Hematopoietic multipotent progenitor cell treated with erythropoietin and hydrocortisone succinate and interleukin-3 and kit ligand, for 8 days (in vitro differentiated cells): ENCODE measurements at regions not wholly inside any gene's neighbourhood (a gene's known extent, or its start where the extent isn't known, plus 50 kb on each side); places are given as distances from the start of the nearest gene placed in this dataset.
A peak's percentile ranks its signal among the peaks of the same experiment; 100 is the strongest.

ENCODE experiments used
- DNase-seq: peaks from one replicate; pipeline ENCODE4 v3.0.0-alpha.2; 2015

DNA sequence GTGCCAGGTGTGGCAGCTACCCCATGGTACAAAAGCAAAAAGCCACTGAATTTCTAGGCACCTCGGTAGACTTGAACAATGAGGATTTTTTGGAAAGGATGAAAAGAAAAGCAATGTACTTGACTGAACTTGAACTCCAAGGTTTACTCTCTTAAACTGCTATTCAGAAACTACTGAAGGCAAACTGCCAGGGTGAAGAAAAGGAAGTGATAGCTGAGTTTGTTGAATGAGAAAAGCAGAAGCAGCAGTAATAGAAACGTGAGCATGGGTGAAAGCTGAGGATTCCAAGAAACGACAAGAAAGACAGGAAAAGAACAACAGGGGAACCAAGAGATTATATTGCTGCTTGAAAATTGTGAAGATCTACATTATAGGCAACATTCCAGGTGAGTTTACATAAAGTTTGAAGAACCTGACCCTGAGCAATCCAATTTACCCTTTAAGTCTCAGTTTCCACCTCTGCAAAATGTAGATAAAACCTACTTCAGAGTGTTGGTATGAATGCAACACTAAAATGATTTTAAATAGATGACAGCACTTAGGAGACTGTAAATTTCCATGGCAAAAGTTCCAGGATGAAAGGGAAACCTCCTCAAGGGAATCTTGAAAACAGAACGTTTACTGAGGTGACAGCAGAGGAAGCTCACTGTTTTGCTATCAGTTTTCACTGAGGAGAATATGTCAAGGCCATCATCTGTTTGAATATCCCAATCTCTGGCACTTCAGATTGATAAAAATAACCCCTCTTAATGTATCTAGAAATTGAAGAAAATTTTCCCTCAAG, 245.8 kb downstream of the SPATA31D1 start:
- no peak for DNase-seq

DNA sequence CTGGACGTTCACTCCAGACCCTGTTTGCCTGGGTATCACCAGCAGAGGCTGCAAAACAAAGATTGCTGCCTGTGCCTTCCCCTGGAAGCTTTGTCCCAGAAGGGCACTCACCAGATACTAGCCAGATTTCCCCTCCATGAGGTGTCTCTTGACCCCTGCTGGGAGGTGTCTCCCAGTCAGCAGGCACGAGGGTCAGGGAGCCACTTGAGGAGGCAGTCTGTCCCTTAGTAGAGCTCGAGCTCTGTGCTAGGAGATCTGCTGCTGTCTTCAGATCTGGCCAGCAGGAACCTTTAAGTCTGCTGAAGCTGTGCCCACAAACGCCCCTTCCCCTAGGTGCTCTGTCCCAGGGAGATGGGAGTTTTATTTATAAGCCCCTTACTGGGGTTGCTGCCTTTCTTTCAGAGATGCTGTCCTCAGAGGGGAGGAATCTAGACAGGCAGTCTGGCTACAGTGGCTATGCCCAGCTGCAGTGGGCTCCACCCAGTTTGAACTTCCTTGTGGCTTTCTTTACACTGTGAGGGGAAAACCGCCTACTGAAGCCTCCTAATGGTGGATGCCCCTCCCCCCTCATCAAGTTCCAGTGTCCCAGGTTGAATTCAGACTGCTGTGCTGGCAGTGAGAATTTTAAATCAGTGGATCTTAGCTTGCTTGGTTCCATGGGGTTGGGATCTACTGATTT, 253.9 kb downstream of the SPATA31D1 start:
- no peak for DNase-seq

DNA sequence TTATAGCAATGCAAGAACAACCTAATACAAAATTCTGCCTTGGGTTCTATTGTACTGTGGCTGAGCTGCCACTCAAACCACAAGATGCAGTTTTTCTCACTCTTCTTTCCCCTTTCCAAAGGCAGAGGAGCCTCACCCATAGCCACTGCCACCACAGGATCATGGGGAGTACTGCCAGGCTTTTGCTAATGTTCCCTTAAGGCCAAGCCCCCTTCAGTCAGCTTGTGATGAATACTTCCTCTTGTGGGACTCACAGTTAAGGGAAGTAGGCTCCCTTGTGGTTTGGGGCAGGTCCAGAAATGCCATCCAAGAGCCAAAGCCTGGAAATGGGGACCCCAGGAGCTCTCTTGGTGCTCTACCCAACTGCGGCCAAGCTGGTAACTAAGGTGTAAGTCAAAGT, 258.7 kb downstream of the SPATA31D1 start:
- peak; percentile 14 for DNase-seq

DNA sequence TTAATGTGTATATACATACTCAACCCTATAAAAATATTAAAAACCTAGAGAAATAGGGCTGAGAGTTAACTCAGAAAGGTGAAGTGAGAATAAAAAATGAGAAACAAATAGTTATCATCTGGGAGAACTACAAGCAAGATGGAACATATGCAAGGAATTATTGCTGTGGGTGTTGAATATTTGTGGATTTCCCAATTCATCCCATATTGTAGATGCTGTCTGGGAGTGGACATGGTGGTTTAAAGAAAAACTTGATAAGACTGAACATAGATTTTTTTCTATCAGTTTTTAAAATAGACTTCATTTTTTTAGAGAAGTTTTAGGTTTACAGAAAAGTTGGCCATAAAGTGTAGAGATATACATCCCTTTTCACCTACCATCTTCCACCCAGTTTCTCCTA, 263.5 kb downstream of the SPATA31D1 start:
- DNase-seq, result no peak

DNA sequence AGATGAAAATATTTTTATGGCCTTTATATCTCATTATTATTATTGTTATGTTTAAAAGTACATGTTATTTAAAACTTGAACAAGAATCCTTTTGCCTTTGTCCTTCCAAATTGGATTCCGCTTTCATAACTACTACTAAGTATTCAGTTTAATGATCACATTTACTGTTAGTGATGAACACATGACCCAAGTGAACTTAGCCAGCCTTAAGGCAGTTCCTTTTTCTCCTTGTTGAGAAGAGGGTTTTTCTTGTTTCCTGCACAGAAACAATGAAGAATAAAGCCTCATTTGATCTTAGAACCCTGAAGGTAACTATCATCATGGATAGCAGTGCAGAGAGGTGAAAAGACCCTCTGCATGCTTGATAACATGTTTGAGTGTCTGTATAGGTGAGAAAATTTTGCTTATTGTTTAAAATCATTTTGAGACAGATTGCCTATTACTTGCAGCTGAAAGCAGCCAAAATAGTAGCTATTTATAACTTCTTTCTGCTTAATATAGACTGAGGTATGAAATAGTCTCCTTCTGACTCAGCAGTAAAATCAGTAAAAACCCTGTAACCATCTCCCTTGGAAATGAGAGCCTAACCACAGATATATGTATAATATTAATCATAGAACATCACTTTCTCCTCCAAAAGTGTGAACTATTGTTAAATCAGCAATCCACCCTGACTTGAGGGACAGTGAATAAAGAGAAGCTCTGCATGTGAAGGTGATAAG, 266.2 kb downstream of the SPATA31D1 start:
- no peak for DNase-seq

DNA sequence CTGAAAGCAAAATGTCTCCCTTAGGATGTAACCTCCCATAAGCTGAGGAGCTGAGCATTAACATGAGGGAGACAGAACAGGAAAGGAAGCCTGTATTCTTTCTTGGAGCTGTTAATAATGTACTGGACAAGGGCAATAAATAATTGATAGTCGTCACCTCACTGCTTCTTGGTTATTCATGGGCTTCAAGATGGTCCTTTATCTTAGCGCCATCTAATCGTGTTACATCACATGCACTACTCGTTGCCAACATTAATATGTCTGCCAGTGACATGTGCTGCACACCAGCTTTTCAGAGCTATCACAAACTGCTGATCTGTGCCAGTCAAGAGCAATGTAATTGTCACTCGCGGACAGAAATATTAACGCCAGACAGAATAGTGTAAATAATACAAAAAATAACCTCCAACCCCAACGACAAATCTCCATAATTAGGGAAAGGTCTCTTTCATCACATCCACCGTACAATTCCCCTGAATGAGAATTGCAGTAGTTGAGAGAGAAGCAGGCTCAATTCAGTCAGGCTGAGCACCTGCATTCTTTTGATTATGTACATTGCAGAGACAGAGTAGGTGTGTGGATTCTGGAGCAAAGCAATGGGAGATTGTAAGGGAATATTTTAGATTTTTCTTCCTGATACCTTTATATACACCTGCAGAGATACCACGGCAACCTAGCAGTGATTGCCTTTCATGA, 267.1 kb downstream of the SPATA31D1 start:
- no peak for DNase-seq

DNA sequence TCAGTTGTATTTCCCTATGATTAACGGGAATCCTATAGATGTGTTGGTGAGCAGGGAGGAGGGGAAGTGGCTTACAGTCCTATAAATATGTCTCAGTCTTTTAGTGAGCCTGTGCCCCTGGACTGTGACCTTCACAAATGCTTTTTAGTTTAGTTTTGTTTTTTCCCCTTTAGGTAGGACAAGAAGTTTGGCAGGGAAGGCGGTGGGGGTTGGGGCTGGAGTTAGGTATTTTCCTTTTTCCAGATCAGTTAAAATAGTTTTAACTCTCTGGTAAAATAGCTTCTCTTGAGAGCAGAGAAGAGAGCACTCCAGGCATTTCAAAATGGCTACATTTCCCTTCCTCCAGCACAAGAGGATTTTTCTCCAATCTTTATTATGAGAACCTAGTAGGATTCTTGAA, 272.1 kb downstream of the SPATA31D1 start:
- no peak for DNase-seq

DNA sequence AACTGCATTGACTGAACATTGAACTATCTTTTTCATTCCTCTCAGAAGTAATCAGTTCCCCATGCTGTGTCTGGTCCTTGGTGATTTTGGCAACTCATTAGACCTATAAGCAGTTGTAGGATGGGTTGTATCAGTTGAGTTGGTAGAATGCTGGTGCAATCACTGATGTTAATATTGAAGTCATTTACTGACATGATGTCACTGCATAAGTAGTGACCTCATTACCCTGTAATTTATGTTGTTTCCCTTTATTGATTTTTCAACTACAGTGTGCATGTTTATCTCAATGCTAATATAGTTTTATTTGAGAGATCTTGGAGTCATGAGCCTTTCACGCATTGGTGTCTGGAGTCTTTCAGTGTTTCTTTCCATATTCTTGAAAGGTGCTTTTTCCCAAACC, 275.0 kb downstream of the SPATA31D1 start:
- DNase-seq, result no peak

DNA sequence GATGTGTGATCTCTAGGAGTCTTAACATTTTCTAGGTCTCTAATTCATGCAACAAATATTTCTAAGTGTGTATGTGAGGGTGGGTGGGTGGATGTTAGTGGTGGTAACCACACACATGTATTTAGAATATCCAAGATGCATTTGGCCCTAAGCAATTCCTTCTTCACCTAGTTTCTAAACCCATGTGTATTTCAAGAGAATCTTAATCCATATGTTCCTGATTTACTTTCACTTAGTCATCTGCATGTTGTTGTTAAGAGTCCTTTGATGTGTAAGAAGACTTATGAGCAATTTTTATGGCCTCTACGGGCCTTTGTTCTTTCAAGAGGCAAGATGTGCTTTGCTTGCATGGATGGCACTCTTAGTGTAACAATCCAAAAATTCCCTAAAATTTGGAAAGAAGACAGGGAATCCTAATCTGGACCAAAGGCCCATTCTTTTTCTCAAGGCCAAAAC, 282.6 kb downstream of the SPATA31D1 start:
- no peak for DNase-seq

DNA sequence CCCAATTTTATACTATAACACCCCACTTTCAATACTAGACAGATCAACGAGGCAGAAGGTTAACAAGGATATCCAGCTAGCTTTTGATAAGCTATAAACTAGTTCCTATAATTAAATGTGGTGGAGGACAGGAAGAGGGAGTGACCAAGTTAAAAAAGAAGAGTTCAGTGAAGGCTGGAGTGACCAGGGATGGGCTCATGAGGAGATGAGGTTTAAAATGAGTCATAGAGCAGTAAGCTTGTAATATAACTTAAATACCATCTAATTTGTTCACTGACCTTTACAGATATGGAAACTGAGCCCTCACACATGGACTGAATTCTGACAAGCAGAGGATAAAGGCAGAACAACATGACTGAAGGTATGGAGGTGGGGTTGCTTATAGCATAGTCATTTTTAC, 284.5 kb downstream of the SPATA31D1 start:
- no peak for DNase-seq

DNA sequence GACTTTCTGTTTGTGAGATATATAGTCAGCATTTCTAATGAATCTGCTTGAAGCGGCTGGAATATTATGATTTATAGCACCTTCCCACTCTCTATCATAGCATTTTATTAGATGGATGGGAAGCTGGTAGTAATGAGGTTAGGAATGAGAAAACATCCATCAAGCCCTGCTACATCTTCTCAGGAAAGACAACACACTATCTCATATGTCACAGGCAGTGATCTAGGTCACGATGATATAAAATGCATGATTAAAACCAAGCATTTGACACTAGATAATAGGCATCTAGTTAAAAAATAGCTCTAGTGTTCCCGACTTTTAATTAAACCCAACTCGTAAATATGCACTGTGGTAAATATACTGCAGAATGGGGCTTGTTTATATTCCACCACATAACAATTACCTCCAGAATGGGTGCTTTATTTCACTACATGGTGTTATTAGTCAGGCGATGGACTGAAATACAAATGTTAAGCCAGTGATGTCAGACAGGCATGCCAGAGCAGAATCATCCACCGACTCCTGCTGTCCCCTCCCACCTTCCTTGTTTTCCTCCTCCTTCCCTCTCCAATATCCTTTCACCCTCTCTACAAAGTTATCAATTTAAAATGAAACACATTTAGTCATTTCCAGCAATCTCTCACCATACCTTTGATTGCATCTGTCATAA, 286.8 kb downstream of the SPATA31D1 start:
- DNase-seq, result no peak

DNA sequence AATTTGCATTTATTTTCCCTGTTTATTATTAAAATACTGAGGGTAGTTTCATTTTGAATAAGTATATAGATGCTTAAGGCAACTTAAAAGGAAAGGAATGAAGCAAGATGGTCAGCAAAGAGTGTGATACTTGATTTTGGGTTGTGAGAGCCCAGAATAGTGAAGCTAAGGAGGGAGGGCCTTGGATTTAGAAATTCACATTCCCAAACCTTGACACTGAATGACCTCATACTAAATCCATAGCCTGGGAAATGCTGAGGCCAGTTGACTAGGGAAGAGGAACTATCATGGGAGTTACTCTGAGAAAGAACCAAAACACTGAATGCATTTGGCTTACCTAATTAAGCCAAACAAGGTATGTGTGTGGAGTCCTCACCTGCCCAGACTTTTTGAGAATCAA, 292.5 kb downstream of the SPATA31D1 start:
- no peak for DNase-seq

DNA sequence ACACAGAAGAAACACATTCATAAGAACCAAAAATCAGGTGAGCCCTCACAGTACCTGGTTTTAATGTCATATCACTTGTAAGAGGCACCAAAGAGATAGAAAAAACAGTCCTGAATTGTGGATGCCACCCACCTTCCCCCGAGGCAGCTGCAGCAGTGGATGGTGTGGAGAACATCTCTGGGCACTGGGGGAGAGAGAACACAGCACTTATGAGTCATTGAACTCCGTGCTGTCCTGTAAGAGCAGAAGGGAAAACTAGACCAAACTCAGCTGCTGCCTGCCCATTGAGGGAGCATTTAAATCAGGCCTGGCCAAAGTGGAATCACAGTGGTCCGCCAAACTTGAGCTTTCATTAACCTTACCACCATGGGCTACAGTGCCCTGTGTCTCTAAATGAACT, 296.2 kb downstream of the SPATA31D1 start:
- no peak for DNase-seq

DNA sequence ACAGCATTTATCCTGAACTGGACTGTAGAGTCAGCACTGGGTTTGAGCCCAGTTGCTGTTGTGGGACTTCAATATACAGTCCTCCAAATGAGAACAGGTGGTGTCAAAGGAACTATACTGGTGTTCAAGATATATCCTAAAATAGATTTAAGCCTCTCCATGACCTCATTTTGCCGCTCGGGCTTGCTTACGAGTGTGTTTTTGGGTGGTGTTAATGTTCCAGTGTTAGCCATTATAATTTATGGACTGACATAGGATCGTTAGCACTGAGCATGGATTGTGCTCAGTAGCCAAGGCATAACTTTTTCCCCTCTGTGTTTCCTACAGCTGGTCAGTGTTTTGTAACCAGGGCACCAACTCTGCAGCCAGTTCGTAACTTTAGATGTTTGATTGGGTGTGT, 306.6 kb downstream of the SPATA31D1 start:
- no peak for DNase-seq

DNA sequence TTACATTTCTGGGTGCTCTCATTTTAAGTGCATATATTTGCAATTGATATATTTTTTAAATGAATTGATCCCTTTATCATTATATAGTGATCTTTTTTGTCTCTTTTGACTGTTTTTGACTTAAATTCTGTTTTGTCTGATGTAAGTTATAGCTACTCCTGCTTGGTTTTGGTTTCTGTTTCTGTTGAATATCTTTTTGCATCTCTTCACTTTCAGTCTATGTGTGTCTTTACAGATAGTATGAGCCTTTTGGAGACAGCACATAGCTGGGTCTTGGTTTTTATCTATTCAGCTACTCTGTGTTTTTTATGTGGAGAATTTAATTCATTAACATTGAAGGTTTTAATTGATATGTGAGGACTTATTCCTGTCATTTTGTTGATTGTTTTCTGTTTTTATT, 311.3 kb downstream of the SPATA31D1 start:
- no peak for DNase-seq

DNA sequence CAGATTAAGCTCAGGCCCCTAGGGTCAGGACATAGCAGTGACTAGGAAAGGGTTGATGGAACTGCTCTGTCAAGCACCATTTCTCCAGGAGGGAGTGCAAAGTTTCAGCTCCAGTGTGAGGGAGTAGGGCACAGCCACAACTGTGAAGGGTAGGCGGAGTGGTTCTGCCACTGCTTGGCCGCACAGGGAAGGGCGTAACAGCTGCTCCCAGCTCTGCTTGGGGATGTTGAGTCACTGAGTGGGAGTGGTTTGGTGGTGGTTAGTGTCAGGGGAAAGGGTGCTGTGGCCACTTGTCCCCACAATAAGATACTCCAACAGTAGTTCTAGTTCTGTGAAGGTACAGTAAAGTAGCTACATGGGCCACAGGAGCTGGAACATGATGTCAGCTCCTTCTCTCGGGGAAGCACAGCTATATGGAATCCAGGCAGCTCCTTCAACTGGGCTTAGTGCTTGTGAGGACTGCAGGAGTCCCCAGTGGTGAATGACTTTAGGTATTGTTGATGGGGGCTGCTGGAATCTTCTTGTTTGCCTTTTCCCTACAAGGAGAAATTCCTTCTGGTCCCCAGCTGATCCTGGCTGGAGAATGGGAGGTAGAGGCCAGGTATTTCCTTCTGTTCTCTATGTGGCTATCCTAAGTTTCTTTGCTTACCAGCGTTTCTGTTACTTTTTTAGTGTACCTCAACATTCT, 314.5 kb downstream of the SPATA31D1 start:
- no peak for DNase-seq

DNA sequence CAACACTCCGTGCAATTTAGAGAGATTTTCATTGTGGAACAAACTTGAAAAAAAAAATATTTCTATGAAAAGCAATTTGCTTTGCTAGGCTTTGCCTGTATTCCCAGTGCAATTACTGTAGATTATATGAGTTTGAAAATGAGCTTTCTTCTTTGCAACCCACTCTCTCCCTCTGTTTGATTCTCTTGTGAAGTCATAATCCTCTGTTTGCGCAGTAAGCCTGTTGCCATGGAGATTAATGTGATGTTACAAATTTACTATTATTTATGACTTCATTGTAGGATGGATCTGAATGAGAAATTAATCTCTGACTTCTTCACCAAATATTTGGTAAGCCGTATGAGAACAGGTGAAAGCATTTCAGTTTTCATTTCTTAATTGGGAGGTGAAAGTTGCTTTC, 320.3 kb downstream of the SPATA31D1 start:
- DNase-seq, result no peak

DNA sequence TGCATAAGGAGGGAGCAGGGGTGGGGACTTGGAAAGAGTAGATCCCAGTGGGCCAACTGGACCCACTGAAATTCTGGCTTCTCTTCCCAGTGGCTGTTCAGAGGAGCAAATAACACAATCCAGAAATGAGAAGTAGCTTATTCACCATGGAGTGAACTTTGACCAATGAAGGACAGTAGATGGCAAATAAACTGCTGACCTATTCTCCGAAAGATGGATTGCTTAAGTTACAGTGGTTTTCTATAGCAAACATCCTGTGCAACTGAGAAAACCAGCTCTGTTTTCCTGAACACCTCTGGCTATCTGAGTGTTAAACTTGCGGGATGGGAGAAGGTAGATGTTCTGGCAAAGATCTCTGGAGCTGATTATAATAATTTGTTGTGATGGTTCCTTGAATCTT, 325.1 kb downstream of the SPATA31D1 start:
- no peak for DNase-seq

DNA sequence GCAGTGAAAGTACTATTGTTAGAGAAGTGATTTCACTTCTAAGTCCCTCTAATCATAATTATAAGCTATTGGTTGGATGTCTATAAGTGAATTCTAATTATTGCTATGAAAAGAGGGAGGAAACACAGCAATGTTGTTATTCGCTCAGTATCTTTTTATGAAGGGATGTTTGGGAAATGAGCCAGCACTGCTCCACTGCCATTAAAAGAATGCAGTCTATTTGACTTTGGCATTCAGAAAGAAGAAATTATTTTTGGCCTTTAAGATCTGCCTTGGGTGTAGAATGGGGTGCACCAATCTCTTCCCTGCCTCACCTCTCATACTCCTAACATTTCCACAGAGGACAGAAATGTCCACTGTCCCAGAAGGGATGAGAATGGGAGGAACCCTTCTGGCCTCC, 332.0 kb downstream of the SPATA31D1 start:
- DNase-seq, result no peak

DNA sequence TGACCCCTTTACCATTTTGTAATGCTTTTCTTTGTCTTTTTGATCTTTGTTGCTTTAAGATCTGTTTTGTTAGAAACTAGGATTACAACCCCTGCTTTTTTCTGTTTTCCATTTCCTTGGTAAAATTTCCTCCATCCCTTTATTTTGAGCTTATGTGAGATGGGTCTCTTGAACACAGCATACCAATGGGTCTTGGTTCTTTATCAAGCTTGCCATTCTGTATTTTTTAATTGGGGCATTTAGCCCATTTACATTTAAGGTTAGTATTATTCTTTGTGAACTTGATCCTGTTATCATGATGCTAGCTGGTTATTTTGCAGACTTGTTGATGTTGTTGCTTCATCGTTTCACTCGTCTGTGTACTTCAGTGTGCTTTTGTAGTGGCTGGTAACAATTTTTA, 337.3 kb downstream of the SPATA31D1 start:
- no peak for DNase-seq

DNA sequence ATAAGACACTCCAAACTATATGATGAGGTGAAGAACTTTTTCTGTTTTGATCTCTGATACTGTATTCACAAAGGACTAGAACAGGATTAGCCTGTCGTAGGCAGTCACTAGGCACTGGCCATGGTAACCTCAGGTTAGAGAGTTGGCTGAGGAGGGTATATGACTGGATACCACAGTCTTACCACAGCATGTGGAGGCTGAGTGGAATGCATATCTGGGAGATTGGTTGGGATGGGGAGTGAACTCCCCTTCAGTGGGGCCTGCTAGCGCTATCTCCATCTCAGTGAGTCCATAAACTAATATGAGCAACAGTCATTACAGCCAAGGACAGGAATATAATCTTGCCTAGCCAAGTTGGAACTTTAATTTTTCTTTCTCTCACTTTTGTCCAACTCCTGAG, 339.1 kb downstream of the SPATA31D1 start:
- no peak for DNase-seq

DNA sequence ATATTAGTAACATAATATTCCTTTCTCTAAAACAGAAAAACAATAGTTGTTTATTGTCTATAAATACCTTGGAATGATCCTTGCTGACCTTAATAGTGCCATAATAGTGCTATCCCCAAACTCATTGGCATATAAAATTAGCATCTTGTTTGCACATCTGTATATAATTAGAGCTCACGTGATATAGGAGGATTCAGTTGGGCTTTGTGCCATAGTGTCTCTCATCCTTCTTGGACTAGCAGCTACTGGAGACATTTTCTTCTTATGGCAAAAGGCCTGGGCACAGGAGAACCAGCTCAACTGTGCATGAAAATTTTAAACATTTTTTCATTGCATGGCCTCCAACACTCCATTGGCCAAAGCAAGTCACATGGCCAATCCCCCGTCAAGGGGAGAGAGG, 342.5 kb downstream of the SPATA31D1 start:
- no peak for DNase-seq
